DOHH2 (cell line): ENCODE measurements at regions not wholly inside any gene's neighbourhood (a gene's known extent, or its start where the extent isn't known, plus 50 kb on each side); places are given as distances from the start of the nearest gene placed in this dataset.

Experiments
- H3F3A ChIP-seq: fragments of 200-600 bp; sonication (generic), shearing (Covaris generic); 2 replicates; pipeline ENCODE4 v1.6.0; 2016; ENCODE audit warnings: antibody characterized with exemption, mild to moderate bottlenecking; ENCODE audit not compliant: control insufficient read depth, insufficient read depth
- H3K27ac ChIP-seq: fragments of 200-600 bp; sonication (generic); 2 replicates; pipeline ENCODE4 v1.5.1; 2014; ENCODE audit warnings: low read depth, mild to moderate bottlenecking, low read length, moderate library complexity
- H3K27me3 ChIP-seq: fragments of 200-600 bp; sonication (generic); 2 replicates; pipeline ENCODE4 v1.6.1; 2014; ENCODE audit warnings: mild to moderate bottlenecking, low read length, mixed read lengths; ENCODE audit not compliant: control insufficient read depth
- H3K36me3 ChIP-seq: fragments of 200-600 bp; sonication (generic); 2 replicates; pipeline ENCODE4 v1.6.1; 2014; ENCODE audit warnings: mild to moderate bottlenecking, low read length, moderate library complexity, mixed read lengths; ENCODE audit not compliant: control insufficient read depth
- H3K4me1 ChIP-seq: fragments of 200-600 bp; sonication (generic); 2 replicates; pipeline ENCODE4 v1.6.1; 2014; ENCODE audit warnings: mild to moderate bottlenecking, low read length, mixed read lengths; ENCODE audit not compliant: control insufficient read depth
- H3K4me2 ChIP-seq: fragments of 200-600 bp; sonication (generic); 2 replicates; pipeline ENCODE4 v1.6.0; 2014; ENCODE audit warnings: mild to moderate bottlenecking, low read length, moderate library complexity
- H3K4me3 ChIP-seq: fragments of 200-600 bp; sonication (generic); 2 replicates; pipeline ENCODE4 v1.5.1; 2014; ENCODE audit warnings: mild to moderate bottlenecking, low read length, mixed read lengths
- H3K79me2 ChIP-seq: fragments of 200-600 bp; sonication (generic); 2 replicates; pipeline ENCODE4 v1.6.1; 2014; ENCODE audit warnings: mild to moderate bottlenecking, low read length, mixed read lengths; ENCODE audit not compliant: control insufficient read depth
- H3K9me2 ChIP-seq: fragments of 200-600 bp; sonication (generic); replicated peaks from 2 replicates; pipeline ENCODE4 v1.6.1; 2014; ENCODE audit warnings: mild to moderate bottlenecking, low read length, mixed read lengths; ENCODE audit not compliant: control insufficient read depth
- H3K9me3 ChIP-seq: fragments of 200-600 bp; sonication (generic); 2 replicates; pipeline ENCODE4 v1.6.1; 2014; ENCODE audit warnings: antibody characterized with exemption, low read length, mixed read lengths; ENCODE audit not compliant: control insufficient read depth, insufficient read depth
- H4K20me1 ChIP-seq: fragments of 200-600 bp; sonication (generic); 2 replicates; pipeline ENCODE4 v1.6.0; 2014; ENCODE audit warnings: low read depth, mild to moderate bottlenecking, antibody characterized with exemption, low read length, moderate library complexity; ENCODE audit not compliant: control insufficient read depth, insufficient read depth
- CTCF ChIP-seq: fragments of 200-600 bp; sonication (generic); IDR thresholded peaks from one replicate; pipeline ENCODE4 v1.5.1; 2014; ENCODE audit warnings: antibody characterized with exemption, mild to moderate bottlenecking, low read depth, low read length; ENCODE audit not compliant: poor library complexity, severe bottlenecking
- EZH2phosphoT487 ChIP-seq: fragments of 200-600 bp; sonication (generic); IDR thresholded peaks from 2 replicates; pipeline ENCODE4 v1.6.1; 2017; ENCODE audit warnings: borderline replicate concordance, mild to moderate bottlenecking, antibody characterized with exemption, low read length, moderate library complexity, mixed read lengths

- TF ChIP-seq CTCF (no peak), EZH2phosphoT487 (no peak)
- Histone ChIP-seq H3K9me3 (no peaks in the 10 kb centered on the region), H4K20me1 (no peaks in the 10 kb centered on the region)
These were observed 610.7 kb downstream of the PLPP3 start for GRCh38 chr1:55968661-55969060.

GRCh38 chr1:55965981-55966461, 613.3 kb downstream of the PLPP3 start:
- no peaks in the 10 kb centered on the region; the same call in 1 of the 2 replicates for H3K9me2 ChIP-seq
- no peaks in the 10 kb centered on the region for H3K9me3 ChIP-seq
- no peak overlapping the region for H3K27ac ChIP-seq
- H3K36me3 ChIP-seq: no peaks in the 10 kb centered on the region
- no peak for TF ChIP-seq CTCF
- TF ChIP-seq EZH2phosphoT487: no peak
- no peaks in the 10 kb centered on the region for H3F3A ChIP-seq
- H4K20me1 ChIP-seq: no peaks in the 10 kb centered on the region
- no peaks in the 10 kb centered on the region for H3K79me2 ChIP-seq
- no peak overlapping the region for H3K4me2 ChIP-seq
- no peak overlapping the region for H3K4me3 ChIP-seq
- no peaks in the 10 kb centered on the region for H3K27me3 ChIP-seq
- H3K4me1 ChIP-seq: no peaks in the 10 kb centered on the region

More at GRCh38 chr1:55968661-55969060, 610.7 kb downstream of the PLPP3 start:
- no peaks in the 10 kb centered on the region for H3K27me3 ChIP-seq
- H3K79me2 ChIP-seq: no peaks in the 10 kb centered on the region
- no peak overlapping the region for H3K4me2 ChIP-seq
- H3K4me1 ChIP-seq: no peaks in the 10 kb centered on the region
- no peaks in the 10 kb centered on the region for H3K36me3 ChIP-seq
- H3K9me2 ChIP-seq: no peaks in the 10 kb centered on the region; the same call in 1 of the 2 replicates
- no peaks in the 10 kb centered on the region for H3F3A ChIP-seq
- H3K4me3 ChIP-seq: no peak overlapping the region
- H3K27ac ChIP-seq: no peak overlapping the region

- no peaks in the 10 kb centered on the region for H3K9me3 ChIP-seq
- no peak overlapping the region for H3K4me2 ChIP-seq
- H4K20me1 ChIP-seq: no peaks in the 10 kb centered on the region
- no peaks in the 10 kb centered on the region for H3K79me2 ChIP-seq
- no peaks in the 10 kb centered on the region for H3K9me2 ChIP-seq
- H3K27ac ChIP-seq: no peak overlapping the region
- no peak overlapping the region for H3K4me3 ChIP-seq
- no peaks in the 10 kb centered on the region for H3K4me1 ChIP-seq
- H3K27me3 ChIP-seq: no peaks in the 10 kb centered on the region
- no peaks in the 10 kb centered on the region for H3F3A ChIP-seq
- H3K36me3 ChIP-seq: no peaks in the 10 kb centered on the region
- TF ChIP-seq EZH2phosphoT487: no peak
- no peak for TF ChIP-seq CTCF
These were observed 616.9 kb downstream of the PLPP3 start for GRCh38 chr1:55962472-55962871.

- Histone ChIP-seq H3K4me1 (no peaks in the 10 kb centered on the region), H3K27ac (no peak overlapping the region), H3K4me3 (no peak overlapping the region), H4K20me1 (no peaks in the 10 kb centered on the region), H3K9me2 (no peaks in the 10 kb centered on the region), H3K79me2 (no peaks in the 10 kb centered on the region), H3K36me3 (no peaks in the 10 kb centered on the region), H3K4me2 (no peak overlapping the region), H3F3A (no peaks in the 10 kb centered on the region), H3K9me3 (no peaks in the 10 kb centered on the region), H3K27me3 (no peaks in the 10 kb centered on the region)
- TF ChIP-seq CTCF (no peak), EZH2phosphoT487 (no peak)
These were observed 620.2 kb downstream of the PLPP3 start for GRCh38 chr1:55959136-55959548.
